ENCODE measurements at regions not wholly inside any gene's neighbourhood (a gene's known extent, or its start where the extent isn't known, plus 50 kb on each side); places are given as distances from the start of the nearest gene placed in this dataset.
"Not testable (repeated sequence)": the region's sequence is repeated elsewhere in the genome, so short reads cannot be mapped to it uniquely, and the experiment has no call there.

DNA sequence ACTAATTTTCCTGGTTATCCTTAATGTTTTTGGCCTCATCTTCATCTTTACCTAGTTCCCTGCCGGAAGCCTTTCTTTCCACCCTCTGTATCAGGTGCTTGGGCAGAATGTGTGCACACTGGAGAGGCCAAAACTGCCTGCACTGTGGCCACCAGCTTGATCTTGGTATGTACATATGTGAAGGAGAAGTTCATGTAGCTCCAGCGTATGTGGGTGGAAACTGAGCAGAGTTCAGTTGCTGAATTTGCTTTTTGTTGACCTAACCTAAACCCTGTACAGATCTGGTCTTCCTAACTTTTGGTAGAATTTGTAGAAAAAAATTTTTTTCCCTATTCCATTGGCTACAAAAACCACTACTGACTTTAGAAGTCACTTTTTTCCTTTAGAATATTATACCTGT lies 65.9 kb upstream of the IGSF10 start:
- H3K4me3 ChIP-seq (replicated peaks in 1 of 3; ENCODE audit: low read depth in 2 of 3, low read length in 3 of 3): no peak overlapping the region
- H4K20me1 ChIP-seq (ENCODE audit: insufficient read depth, low read length): no peaks in the 10 kb centered on the region
- no peak for TF ChIP-seq CTCF (IDR thresholded peaks at IDR 0.05)
- Mint-ChIP-seq H3K27me3 (ENCODE audit: low read depth in 3 of 3) (peaks cover 0 to 2% (median 0%) of the 10 kb centered on the region in 3 donors), H3K4me3 (no peak overlapping the region), H3K9me3 (peaks cover 0 to 13% (median 3%) of the 10 kb centered on the region in 7 donors), H3K27ac (no peak overlapping the region), H3K36me3 (no peaks in the 10 kb centered on the region), H3K4me1 (no peaks in the 10 kb centered on the region)
- no peaks in the 10 kb centered on the region for H3K4me1 ChIP-seq (ENCODE audit: control insufficient read depth in 1 of 2, insufficient read depth in 2 of 2, low read length in 2 of 2)
- no peak overlapping the region for H3K9ac ChIP-seq (ENCODE audit: insufficient read depth, low read length, poor library complexity, severe bottlenecking)
- no peak overlapping the region for H2AFZ ChIP-seq (ENCODE audit: insufficient read depth, low read depth, low read length, poor library complexity, severe bottlenecking)
- H3K27ac ChIP-seq (ENCODE audit: low read depth in 1 of 2, low read length in 2 of 2): no peak overlapping the region
- no CpG with 5 or more reads among the region's 2 CpGs for WGBS (ENCODE audit: insufficient coverage)
- intact Hi-C loops (cut with micrococcal nuclease): no loop called here
- H3K36me3 ChIP-seq (replicated peaks in 1 of 2; ENCODE audit: control insufficient read depth in 1 of 2, insufficient read depth in 2 of 2, low read length in 2 of 2): no peaks in the 10 kb centered on the region
- H3K79me2 ChIP-seq (ENCODE audit: insufficient read depth, low read length): no peaks in the 10 kb centered on the region
- no peaks in the 10 kb centered on the region for H3K27me3 ChIP-seq (ENCODE audit: control insufficient read depth in 2 of 2, insufficient read depth in 2 of 2, low read length in 2 of 2)
- H3K4me2 ChIP-seq (replicated peaks; ENCODE audit: extremely low read depth, low read length, poor library complexity, severe bottlenecking): no peak overlapping the region
- DNase-seq: no peak
- H3K9me3 ChIP-seq (replicated peaks in 1 of 2; ENCODE audit: control insufficient read depth in 1 of 2, insufficient read depth in 1 of 2, low read length in 2 of 2): peaks cover 0 to 4% of the 10 kb centered on the region in 2 donors

DNA sequence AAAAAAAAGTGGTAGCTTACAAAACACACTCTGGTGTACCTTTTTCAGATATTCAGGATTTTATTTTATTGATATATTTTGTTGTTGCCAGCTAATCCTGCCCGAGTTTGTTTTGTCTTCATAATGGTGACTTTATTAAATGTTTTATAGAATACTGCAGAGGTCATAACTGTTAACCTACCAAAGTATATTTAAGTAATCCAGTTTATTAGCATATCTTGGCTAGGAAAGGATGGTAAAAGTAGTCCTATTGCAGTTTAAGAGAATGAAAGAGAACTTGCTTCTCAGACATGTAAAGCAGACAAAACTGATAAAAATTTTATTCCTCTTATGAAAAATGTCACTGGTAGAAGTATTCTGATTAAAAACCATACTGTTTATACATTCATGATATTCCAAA lies 59.2 kb upstream of the IGSF10 start:
- no peaks in the 10 kb centered on the region for H3K4me1 Mint-ChIP-seq
- intact Hi-C loops (cut with micrococcal nuclease): no loop called here

GRCh38 chr3:151511433-151511832 lies 50.6 kb upstream of the IGSF10 start:
- H3K4me3 ChIP-seq (replicated peaks in 1 of 3; ENCODE audit: low read depth in 2 of 3, low read length in 3 of 3); H2AFZ ChIP-seq (ENCODE audit: insufficient read depth, low read depth, low read length, poor library complexity, severe bottlenecking); H3K4me2 ChIP-seq (replicated peaks; ENCODE audit: extremely low read depth, low read length, poor library complexity, severe bottlenecking); intact Hi-C loops (cut with micrococcal nuclease); H3K4me1 Mint-ChIP-seq; H3K9me3 ChIP-seq (replicated peaks in 1 of 2; ENCODE audit: control insufficient read depth in 1 of 2, insufficient read depth in 1 of 2, low read length in 2 of 2); H4K20me1 ChIP-seq (ENCODE audit: insufficient read depth, low read length); H3K27ac Mint-ChIP-seq; H3K27me3 ChIP-seq (ENCODE audit: control insufficient read depth in 2 of 2, insufficient read depth in 2 of 2, low read length in 2 of 2); DNase-seq; H3K4me1 ChIP-seq (ENCODE audit: control insufficient read depth in 1 of 2, insufficient read depth in 2 of 2, low read length in 2 of 2); H3K27ac ChIP-seq (ENCODE audit: low read depth in 1 of 2, low read length in 2 of 2); H3K79me2 ChIP-seq (ENCODE audit: insufficient read depth, low read length); H3K4me3 Mint-ChIP-seq; H3K36me3 Mint-ChIP-seq; H3K9ac ChIP-seq (ENCODE audit: insufficient read depth, low read length, poor library complexity, severe bottlenecking); H3K36me3 ChIP-seq (replicated peaks in 1 of 2; ENCODE audit: control insufficient read depth in 1 of 2, insufficient read depth in 2 of 2, low read length in 2 of 2); H3K27me3 Mint-ChIP-seq (ENCODE audit: low read depth in 3 of 3): not testable (repeated sequence)
- H3K9me3 Mint-ChIP-seq: peaks cover 6 to 28% (median 16%) of the 10 kb centered on the region in 7 donors
- WGBS (ENCODE audit: insufficient coverage): no CpG with 5 or more reads among the region's 2 CpGs

More for the DNA sequence above, 59.2 kb upstream of the IGSF10 start:
- Mint-ChIP-seq H3K27ac (no peak overlapping the region), H3K27me3 (ENCODE audit: low read depth in 3 of 3) (no peaks in the 10 kb centered on the region), H3K36me3 (no peaks in the 10 kb centered on the region), H3K9me3 (peaks cover 0 to 17% (median 11%) of the 10 kb centered on the region in 7 donors), H3K4me3 (no peak overlapping the region)
- Histone ChIP-seq H3K4me3 (replicated peaks in 1 of 3; ENCODE audit: low read depth in 2 of 3, low read length in 3 of 3) (no peak overlapping the region), H3K27me3 (ENCODE audit: control insufficient read depth in 2 of 2, insufficient read depth in 2 of 2, low read length in 2 of 2) (no peaks in the 10 kb centered on the region), H4K20me1 (ENCODE audit: insufficient read depth, low read length) (no peaks in the 10 kb centered on the region), H2AFZ (ENCODE audit: insufficient read depth, low read depth, low read length, poor library complexity, severe bottlenecking) (no peak overlapping the region), H3K27ac (ENCODE audit: low read depth in 1 of 2, low read length in 2 of 2) (no peak overlapping the region), H3K9ac (ENCODE audit: insufficient read depth, low read length, poor library complexity, severe bottlenecking) (no peak overlapping the region), H3K9me3 (replicated peaks in 1 of 2; ENCODE audit: control insufficient read depth in 1 of 2, insufficient read depth in 1 of 2, low read length in 2 of 2) (peaks cover 0 to 8% of the 10 kb centered on the region in 2 donors), H3K79me2 (ENCODE audit: insufficient read depth, low read length) (no peaks in the 10 kb centered on the region), H3K4me2 (replicated peaks; ENCODE audit: extremely low read depth, low read length, poor library complexity, severe bottlenecking) (no peak overlapping the region), H3K4me1 (ENCODE audit: control insufficient read depth in 1 of 2, insufficient read depth in 2 of 2, low read length in 2 of 2) (no peaks in the 10 kb centered on the region), H3K36me3 (replicated peaks in 1 of 2; ENCODE audit: control insufficient read depth in 1 of 2, insufficient read depth in 2 of 2, low read length in 2 of 2) (no peaks in the 10 kb centered on the region)
- DNase-seq: no peak
- no peak for TF ChIP-seq CTCF (IDR thresholded peaks at IDR 0.05)
- no CpG with 5 or more reads among the region's 1 CpG for WGBS (ENCODE audit: insufficient coverage)
